ENCODE measurements at regions not wholly inside any gene's neighbourhood (a gene's known extent, or its start where the extent isn't known, plus 50 kb on each side); places are given as distances from the start of the nearest gene placed in this dataset.

GRCh38 chr1:228900886-228901392 is 165.7 kb downstream of the RHOU start:
- DNase-seq (ENCODE audit: low read depth, low spot score) = no peak
- Histone ChIP-seq H3K27me3 (ENCODE audit: control insufficient read depth, insufficient read depth, low read length) (peaks cover 10% of the 10 kb centered on the region), H3K4me3 (ENCODE audit: low read depth, low read length) (no peak overlapping the region), H3K27ac (ENCODE audit: low read depth, low read length) (peak overlapping the region; percentile 74), H3K9me3 (ENCODE audit: control insufficient read depth, insufficient read depth, low read length) (no peaks in the 10 kb centered on the region; the same call in 1 of the 2 replicates)
- TF ChIP-seq, protein P1, sequence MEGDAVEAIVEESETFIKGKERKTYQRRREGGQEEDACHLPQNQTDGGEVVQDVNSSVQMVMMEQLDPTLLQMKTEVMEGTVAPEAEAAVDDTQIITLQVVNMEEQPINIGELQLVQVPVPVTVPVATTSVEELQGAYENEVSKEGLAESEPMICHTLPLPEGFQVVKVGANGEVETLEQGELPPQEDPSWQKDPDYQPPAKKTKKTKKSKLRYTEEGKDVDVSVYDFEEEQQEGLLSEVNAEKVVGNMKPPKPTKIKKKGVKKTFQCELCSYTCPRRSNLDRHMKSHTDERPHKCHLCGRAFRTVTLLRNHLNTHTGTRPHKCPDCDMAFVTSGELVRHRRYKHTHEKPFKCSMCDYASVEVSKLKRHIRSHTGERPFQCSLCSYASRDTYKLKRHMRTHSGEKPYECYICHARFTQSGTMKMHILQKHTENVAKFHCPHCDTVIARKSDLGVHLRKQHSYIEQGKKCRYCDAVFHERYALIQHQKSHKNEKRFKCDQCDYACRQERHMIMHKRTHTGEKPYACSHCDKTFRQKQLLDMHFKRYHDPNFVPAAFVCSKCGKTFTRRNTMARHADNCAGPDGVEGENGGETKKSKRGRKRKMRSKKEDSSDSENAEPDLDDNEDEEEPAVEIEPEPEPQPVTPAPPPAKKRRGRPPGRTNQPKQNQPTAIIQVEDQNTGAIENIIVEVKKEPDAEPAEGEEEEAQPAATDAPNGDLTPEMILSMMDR (IDR thresholded peaks at IDR 0.05; ENCODE audit: low read depth, low read length) = no peak
- CTCF ChIA-PET = interaction anchor here (1.6 kb wide), 1 partner anchor 326 kb away, joined by 4 read pairs; no protein-coding TSS in a partner anchor
- POLR2A ChIA-PET = no interaction called here

GRCh38 chr1:228901936-228902681 is 166.8 kb downstream of the RHOU start:
- peaks cover 14% of the 10 kb centered on the region for H3K27me3 ChIP-seq (ENCODE audit: control insufficient read depth, insufficient read depth, low read length)
- POLR2A ChIA-PET = no interaction called here
- DNase-seq (ENCODE audit: low read depth, low spot score) = no peak
- no peak overlapping the region for H3K27ac ChIP-seq (ENCODE audit: low read depth, low read length)
- H3K9me3 ChIP-seq (ENCODE audit: control insufficient read depth, insufficient read depth, low read length) = no peaks in the 10 kb centered on the region; the same call in 1 of the 2 replicates
- no peak overlapping the region for H3K4me3 ChIP-seq (ENCODE audit: low read depth, low read length)
- TF ChIP-seq, protein P1 (IDR thresholded peaks at IDR 0.05; ENCODE audit: low read depth, low read length) = no peak
- CTCF ChIA-PET = interaction anchor here (0.8 to 1.6 kb wide), 2 partner anchors 325 kb away, joined by 4 to 5 read pairs; no protein-coding TSS in a partner anchor

GRCh38 chr1:228902781-228903433 is 167.6 kb downstream of the RHOU start:
- no peaks in the 10 kb centered on the region; the same call in 1 of the 2 replicates for H3K9me3 ChIP-seq (ENCODE audit: control insufficient read depth, insufficient read depth, low read length)
- CTCF ChIA-PET = interaction anchor here (0.6 to 0.8 kb wide), 2 partner anchors 20 to 324 kb away, joined by 3 to 5 read pairs; no protein-coding TSS in a partner anchor
- H3K27ac ChIP-seq (ENCODE audit: low read depth, low read length) = peak overlapping the region; percentile 73
- H3K27me3 ChIP-seq (ENCODE audit: control insufficient read depth, insufficient read depth, low read length) = peaks cover 11% of the 10 kb centered on the region
- TF ChIP-seq, protein P1 (IDR thresholded peaks at IDR 0.05; ENCODE audit: low read depth, low read length) = no peak
- POLR2A ChIA-PET = interaction anchor here (0.7 to 1.8 kb wide), 3 partner anchors 18 to 61 kb away, joined by 3 to 5 read pairs (median 5); no protein-coding TSS in a partner anchor
- peak; percentile 97 for DNase-seq (ENCODE audit: low read depth, low spot score)
- H3K4me3 ChIP-seq (ENCODE audit: low read depth, low read length) = no peak overlapping the region

- POLR2A ChIA-PET = interaction anchor here (0.7 to 1.8 kb wide), 3 partner anchors 17 to 61 kb away, joined by 3 to 5 read pairs (median 5); no protein-coding TSS in a partner anchor
- TF ChIP-seq, protein P1 (IDR thresholded peaks at IDR 0.05; ENCODE audit: low read depth, low read length) = no peak
- Histone ChIP-seq H3K4me3 (ENCODE audit: low read depth, low read length) (no peak overlapping the region), H3K27me3 (ENCODE audit: control insufficient read depth, insufficient read depth, low read length) (peaks cover 9% of the 10 kb centered on the region), H3K27ac (ENCODE audit: low read depth, low read length) (peak overlapping the region; percentile 73), H3K9me3 (ENCODE audit: control insufficient read depth, insufficient read depth, low read length) (no peaks in the 10 kb centered on the region)
- DNase-seq (ENCODE audit: low read depth, low spot score) = no peak
- CTCF ChIA-PET = no interaction called here
These were observed 168.3 kb downstream of the RHOU start for GRCh38 chr1:228903434-228904071.

Measured in AG04450 (cell line).